Cerebellar cortex (tissue), 1 donor: ENCODE measurements at regions not wholly inside any gene's neighbourhood (a gene's known extent, or its start where the extent isn't known, plus 50 kb on each side); places are given as distances from the start of the nearest gene placed in this dataset.

Experiments used
- DNase-seq: peaks from one replicate; pipeline ENCODE4 v3.0.0-alpha.2; 2015; ENCODE audit warnings: low spot score

DNA sequence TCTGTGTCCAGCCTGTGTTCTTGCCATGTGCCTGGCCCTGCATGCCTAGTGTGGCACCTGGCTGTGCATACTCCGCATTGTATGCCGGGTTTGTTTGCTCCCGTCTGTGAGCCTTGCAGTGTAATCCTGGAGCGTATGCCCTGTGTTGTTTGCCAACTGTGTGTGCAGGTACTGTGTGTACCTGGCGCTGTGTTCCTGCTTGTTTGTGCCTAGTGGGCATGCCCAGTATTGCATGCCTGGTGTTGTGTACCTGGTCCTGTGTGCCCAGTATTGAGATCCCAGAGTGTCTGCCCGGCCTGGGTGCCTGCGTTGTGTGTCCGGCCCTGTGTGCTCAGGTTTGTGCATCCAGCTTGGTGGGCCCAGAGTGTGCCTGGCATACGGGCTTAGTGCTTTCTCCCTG, 54.5 kb upstream of the CHRNA7 start:
- DNase-seq: peak; percentile 26

DNA sequence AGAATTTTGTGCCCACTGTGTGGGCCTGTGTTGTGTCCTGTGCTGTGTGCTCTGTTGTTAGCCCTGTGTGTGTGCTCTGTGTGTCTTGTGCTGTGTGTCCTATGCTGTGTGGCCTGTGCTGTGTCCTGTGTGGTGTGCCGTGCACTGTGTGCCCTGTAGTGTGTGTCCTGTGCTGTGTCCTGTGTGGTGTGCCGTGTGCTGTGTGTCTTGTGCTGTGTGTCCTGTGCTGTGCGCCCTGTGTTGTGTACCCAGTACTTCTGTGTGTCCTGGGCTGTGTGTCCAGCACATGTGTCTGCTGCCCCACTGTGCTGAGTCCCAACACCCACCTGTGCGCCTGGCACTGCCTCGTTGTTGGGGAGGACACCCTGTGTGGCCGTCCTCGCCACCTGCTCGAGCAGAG, 53.2 kb upstream of the CHRNA7 start:
- DNase-seq: no peak

DNA sequence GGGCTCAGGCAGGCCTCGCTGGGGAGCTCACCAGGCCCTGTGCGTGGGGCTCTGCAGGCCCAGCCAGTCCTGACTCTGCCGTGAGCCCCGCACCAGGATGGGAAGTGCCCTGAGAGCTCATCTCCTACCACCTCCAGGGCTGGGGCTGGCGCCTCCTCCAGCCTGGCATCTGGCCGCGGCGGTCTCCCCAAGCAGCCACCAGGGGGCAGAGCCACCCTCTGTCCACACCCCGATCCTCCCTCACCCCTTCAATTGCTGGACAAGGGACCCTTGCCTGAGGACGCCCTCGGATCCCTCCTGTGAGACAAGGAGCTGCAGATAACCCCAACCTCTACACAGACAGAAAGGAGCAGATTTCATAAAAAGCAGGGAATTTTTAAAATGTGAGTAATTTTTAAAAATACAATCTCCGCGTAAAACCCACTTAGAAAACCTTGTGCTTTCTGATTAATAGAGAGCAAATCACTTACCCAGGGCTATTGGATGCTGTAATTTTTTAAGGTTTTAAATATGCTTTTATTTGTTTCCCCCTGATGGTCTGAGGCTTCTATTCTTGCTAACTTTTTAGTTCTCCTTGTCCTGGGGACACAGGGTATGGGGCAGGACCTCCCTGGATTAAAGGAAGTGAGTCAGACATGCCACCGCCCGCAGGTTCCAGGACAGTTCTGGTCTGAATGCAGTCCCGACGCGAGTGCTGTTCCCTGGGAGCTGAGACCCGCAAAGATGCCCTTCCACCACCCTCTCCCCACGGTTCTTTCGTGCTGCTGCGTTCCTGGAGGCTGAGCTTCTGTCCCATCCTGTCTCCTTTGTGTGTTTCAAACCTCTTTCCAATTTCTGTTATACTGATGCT, 52.3 kb upstream of the CHRNA7 start:
- DNase-seq: peak; percentile 40
